HG02588 (cell line): ENCODE measurements at regions not wholly inside any gene's neighbourhood (a gene's known extent, or its start where the extent isn't known, plus 50 kb on each side); places are given as distances from the start of the nearest gene placed in this dataset.
"Not testable (repeated sequence)": the region's sequence is repeated elsewhere in the genome, so short reads cannot be mapped to it uniquely, and the experiment has no call there.

Experiments used
- ATAC-seq: cut with Tn5 transposase; IDR thresholded peaks from one replicate; pipeline ENCODE4 v1.9.1; 2021; ENCODE audit warnings: mild to moderate bottlenecking, moderate library complexity; ENCODE audit not compliant: unreplicated experiment

DNA sequence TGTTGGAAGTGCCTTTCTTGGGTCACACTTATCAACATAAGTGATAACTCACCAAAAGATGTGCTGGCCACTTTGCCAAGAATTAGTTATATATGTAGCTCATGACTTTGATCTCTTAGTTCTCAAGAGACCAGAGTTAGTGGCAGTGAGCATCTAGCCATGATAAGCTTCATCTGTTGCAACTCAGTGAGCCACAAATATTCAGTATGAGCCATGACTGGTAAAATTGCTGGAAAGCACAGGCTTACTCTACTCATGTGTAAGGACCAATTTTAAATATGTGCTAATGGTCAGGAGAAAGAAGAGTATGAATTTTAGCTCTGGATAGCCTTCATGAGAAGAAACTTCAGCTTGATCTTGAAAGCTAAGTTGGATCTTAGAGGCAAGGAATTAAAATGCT, 59.4 kb upstream of the TLL1 start:
- no peak for ATAC-seq

- no peak for ATAC-seq
These were observed 58.6 kb upstream of the TLL1 start for GRCh38 chr4:165814256-165815020.

DNA sequence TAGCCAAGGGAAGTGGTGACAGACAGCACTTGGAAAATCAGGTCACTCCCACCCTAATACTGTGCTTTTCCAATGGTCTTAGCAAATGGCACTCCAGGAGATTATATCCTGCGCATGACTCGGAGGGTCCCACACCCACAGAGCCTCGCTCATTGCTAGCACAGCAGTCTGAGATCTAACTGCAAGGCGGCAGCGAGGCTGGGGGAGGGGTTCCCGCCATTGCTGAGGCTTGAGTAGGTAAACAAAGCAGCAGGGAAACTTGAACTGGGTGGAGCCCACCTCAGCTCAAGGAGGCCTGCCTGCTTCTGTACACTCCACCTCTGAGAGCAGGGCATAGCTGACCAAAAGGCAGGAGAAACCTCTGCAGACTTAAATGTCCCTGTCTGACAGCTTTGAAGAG, 53.9 kb upstream of the TLL1 start:
- not testable (repeated sequence) for ATAC-seq
